ACC112 (cell line): ENCODE measurements at regions not wholly inside any gene's neighbourhood (a gene's known extent, or its start where the extent isn't known, plus 50 kb on each side); places are given as distances from the start of the nearest gene placed in this dataset.

Source experiments
- H2AFZ ChIP-seq: fragments of 200-600 bp; sonication (generic); one replicate; pipeline ENCODE4 v1.6.0; 2017; ENCODE audit warnings: antibody characterized with exemption, low read length; ENCODE audit not compliant: unreplicated experiment
- H3K27ac ChIP-seq: fragments of 200-600 bp; sonication (generic); 2 replicates; pipeline ENCODE4 v1.5.1; 2014; ENCODE audit warnings: low read depth, mild to moderate bottlenecking, antibody characterized with exemption, low read length, moderate library complexity
- H3K27me3 ChIP-seq: fragments of 200-600 bp; sonication (generic); 2 replicates; pipeline ENCODE4 v1.6.1; 2014; ENCODE audit warnings: mild to moderate bottlenecking, antibody characterized with exemption, low read length, moderate library complexity, mixed read lengths; ENCODE audit not compliant: insufficient read depth
- H3K36me3 ChIP-seq: fragments of 200-600 bp; sonication (generic); 2 replicates; pipeline ENCODE4 v1.6.1; 2016; ENCODE audit warnings: mild to moderate bottlenecking, antibody characterized with exemption, low read length, moderate library complexity, mixed read lengths; ENCODE audit not compliant: insufficient read depth
- H3K4me1 ChIP-seq: fragments of 200-600 bp; sonication (generic); one replicate; pipeline ENCODE4 v1.6.1; 2016; ENCODE audit warnings: low read length, mixed read lengths; ENCODE audit not compliant: insufficient read depth, unreplicated experiment, control insufficient read depth
- H3K4me3 ChIP-seq: fragments of 200-600 bp; sonication (generic); 2 replicates; pipeline ENCODE4 v1.5.1; 2014; ENCODE audit warnings: mild to moderate bottlenecking, low read depth, low read length
- H3K79me2 ChIP-seq: fragments of 200-600 bp; sonication (generic); one replicate; pipeline ENCODE4 v1.6.0; 2016; ENCODE audit warnings: low read length; ENCODE audit not compliant: control insufficient read depth, unreplicated experiment, insufficient read depth

- H3K79me2 ChIP-seq, result no peaks in the 10 kb centered on the region
Observed at GRCh38 chr18:28581521-28582071, 404.7 kb upstream of the CDH2 start.

DNA sequence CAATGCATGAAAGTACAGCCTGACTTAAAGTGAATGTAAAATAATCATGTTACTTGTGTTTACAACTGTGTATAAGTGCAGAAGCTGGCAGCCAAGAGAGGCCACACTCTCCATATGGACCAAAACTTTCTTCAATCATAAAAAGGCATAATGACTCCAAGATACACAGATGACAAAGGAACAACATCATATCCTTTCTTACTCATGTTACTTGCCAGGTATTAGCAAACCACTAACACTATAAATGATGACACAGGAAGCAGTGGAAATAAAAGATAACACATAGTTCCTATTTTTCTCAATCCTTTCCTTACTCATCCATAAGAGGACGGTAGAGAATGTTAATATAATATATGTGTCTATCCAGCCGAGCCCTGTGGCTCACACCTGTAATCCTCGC, 400.0 kb upstream of the CDH2 start:
- Histone ChIP-seq H3K79me2 (no peaks in the 10 kb centered on the region), H3K36me3 (no peaks in the 10 kb centered on the region), H3K27ac (no peak overlapping the region), H3K4me3 (no peak overlapping the region), H3K27me3 (no peaks in the 10 kb centered on the region), H2AFZ (no peak overlapping the region), H3K4me1 (no peaks in the 10 kb centered on the region)

More at GRCh38 chr18:28581521-28582071, 404.7 kb upstream of the CDH2 start:
- Histone ChIP-seq H3K4me3 (no peak overlapping the region), H3K27me3 (no peaks in the 10 kb centered on the region), H3K27ac (no peak overlapping the region), H2AFZ (no peak overlapping the region), H3K36me3 (no peaks in the 10 kb centered on the region), H3K4me1 (peaks cover 9% of the 10 kb centered on the region)

DNA sequence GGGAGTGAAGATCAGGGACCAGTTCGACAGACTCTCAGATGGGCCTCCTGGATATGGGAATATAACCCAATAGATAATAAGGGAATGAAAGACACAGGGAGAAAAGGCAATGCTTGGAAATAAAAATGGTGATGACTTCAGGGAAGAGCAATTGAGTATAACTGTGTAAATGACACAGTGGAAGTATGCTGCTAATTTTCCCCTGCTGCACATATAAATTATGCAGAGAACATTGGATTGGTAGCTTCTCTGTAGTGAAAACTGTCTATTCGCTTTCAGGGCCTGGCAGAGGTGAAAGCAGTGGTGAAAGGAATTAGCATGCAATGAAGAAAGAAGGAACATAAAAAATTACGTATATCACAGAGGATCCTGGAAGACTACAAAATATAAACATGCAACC, 398.2 kb upstream of the CDH2 start:
- Histone ChIP-seq H3K27me3 (no peaks in the 10 kb centered on the region), H2AFZ (no peak overlapping the region), H3K79me2 (no peaks in the 10 kb centered on the region), H3K36me3 (no peaks in the 10 kb centered on the region), H3K4me1 (no peaks in the 10 kb centered on the region), H3K4me3 (no peak overlapping the region), H3K27ac (no peak overlapping the region)

DNA sequence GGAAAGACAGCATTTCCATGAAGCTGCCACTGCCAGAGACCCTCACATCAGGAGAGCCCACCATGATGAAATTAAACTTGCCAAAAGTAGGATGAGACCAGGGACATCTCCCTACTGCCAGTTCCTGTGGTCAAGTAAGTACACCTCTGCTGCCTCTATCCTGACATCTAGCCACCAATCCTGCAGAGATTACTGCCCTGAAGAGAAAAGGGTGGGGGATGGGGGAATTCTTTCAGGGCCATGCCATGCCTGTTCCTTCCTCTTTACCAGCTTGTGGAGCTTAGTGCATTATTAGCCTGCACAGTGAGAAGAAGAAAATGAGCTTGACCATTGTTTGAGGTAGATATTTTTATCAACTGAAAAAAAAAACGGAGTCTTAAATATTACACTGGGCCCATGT, 397.2 kb upstream of the CDH2 start:
- H2AFZ ChIP-seq, result no peak overlapping the region
- H3K4me3 ChIP-seq, result no peak overlapping the region
- H3K27me3 ChIP-seq, result no peaks in the 10 kb centered on the region
- no peaks in the 10 kb centered on the region for H3K36me3 ChIP-seq
- no peaks in the 10 kb centered on the region for H3K79me2 ChIP-seq
- H3K4me1 ChIP-seq, result no peaks in the 10 kb centered on the region
- no peak overlapping the region for H3K27ac ChIP-seq

DNA sequence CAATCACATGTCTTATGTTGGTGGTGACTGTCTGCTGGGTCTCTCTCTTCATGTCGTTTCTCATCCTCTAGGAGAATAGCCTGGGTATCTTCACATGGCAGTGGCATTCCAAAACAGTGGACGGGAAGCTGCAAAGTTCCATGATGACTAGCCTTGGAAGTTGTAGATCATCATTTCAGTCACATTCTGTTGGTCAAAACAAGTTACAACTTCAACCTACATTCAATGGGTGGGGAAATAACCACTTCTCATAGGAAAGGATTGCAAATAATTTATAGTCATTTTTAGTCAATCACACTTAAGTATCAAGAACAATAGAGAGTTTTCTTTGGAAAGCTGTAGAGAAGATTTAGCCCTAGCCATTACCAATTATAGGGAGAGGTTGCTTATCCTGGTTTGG, 395.0 kb upstream of the CDH2 start:
- no peaks in the 10 kb centered on the region for H3K36me3 ChIP-seq
- H3K27ac ChIP-seq, result no peak overlapping the region
- H3K79me2 ChIP-seq, result no peaks in the 10 kb centered on the region
- no peaks in the 10 kb centered on the region for H3K27me3 ChIP-seq
- H3K4me3 ChIP-seq, result no peak overlapping the region
- H3K4me1 ChIP-seq, result no peaks in the 10 kb centered on the region
- H2AFZ ChIP-seq, result no peak overlapping the region

DNA sequence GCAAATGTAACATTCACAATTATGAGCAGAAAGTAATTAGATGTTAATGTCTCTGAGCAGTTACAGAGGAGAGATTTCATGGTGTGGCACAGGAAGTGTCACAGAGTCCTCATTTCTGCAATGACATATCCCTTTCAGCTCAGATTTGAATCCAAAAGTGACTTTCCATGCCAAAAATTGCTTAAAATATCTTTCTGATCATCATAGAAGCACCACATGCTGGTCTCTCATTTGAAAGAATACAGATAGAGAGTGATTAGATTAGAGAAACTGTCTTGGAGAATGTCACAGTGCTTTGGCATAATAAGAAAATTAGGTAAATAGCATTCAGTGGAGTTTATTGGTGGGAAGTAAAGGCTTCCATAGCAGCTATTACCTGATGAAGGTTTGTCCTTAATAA, 383.4 kb upstream of the CDH2 start:
- Histone ChIP-seq H3K4me3 (no peak overlapping the region), H2AFZ (no peak overlapping the region), H3K36me3 (no peaks in the 10 kb centered on the region), H3K27me3 (no peaks in the 10 kb centered on the region), H3K27ac (no peak overlapping the region), H3K4me1 (no peaks in the 10 kb centered on the region), H3K79me2 (no peaks in the 10 kb centered on the region)

GRCh38 chr18:28559511-28559910, 382.6 kb upstream of the CDH2 start:
- no peak overlapping the region for H3K4me3 ChIP-seq

GRCh38 chr18:28541934-28542333, 365.0 kb upstream of the CDH2 start:
- H3K4me1 ChIP-seq, result peaks cover 6% of the 10 kb centered on the region
- H3K27me3 ChIP-seq, result no peaks in the 10 kb centered on the region
- H3K27ac ChIP-seq, result no peak overlapping the region
- no peaks in the 10 kb centered on the region for H3K79me2 ChIP-seq
- H3K36me3 ChIP-seq, result no peaks in the 10 kb centered on the region
- H3K4me3 ChIP-seq, result peak overlapping the region; percentile 21; the same call in 1 of the 2 replicates
- H2AFZ ChIP-seq, result peak overlapping the region; percentile 66

More at GRCh38 chr18:28559511-28559910, 382.6 kb upstream of the CDH2 start:
- Histone ChIP-seq H3K4me1 (no peaks in the 10 kb centered on the region), H2AFZ (no peak overlapping the region), H3K27ac (no peak overlapping the region), H3K27me3 (no peaks in the 10 kb centered on the region), H3K36me3 (no peaks in the 10 kb centered on the region; the same call in 1 of the 2 replicates), H3K79me2 (no peaks in the 10 kb centered on the region)

DNA sequence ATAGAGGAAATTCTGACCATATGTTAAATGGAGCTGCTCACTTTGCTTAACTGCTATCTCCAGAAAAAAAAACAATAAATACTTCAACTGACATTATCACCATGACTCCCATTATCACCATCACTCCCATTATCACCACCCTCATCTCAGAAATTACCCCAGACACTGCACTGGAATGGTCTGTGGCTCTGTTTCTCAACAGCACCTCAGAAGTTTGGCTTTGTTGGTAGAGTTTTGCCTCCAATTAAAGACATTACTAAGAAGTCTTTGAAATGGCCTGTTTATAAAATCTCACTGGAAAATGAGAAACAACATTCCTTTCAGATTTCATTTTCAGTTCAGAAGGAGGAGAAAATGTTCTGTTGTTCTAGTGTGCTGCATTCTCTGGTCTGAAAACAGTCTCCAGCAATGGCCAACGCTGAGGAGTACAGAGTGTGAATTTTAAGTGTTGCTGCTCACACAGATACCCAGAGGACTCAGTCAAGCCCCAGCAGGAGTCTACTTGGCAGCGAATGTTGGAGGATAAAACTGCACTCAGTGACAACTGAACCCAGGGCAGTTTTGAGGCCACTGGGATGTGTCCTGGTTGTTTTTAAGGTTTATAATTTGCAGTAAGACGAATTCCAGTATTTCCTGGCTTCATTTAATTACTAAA, 364.5 kb upstream of the CDH2 start:
- Histone ChIP-seq H3K36me3 (no peaks in the 10 kb centered on the region), H3K27me3 (no peaks in the 10 kb centered on the region), H2AFZ (peak overlapping the region; percentile 66), H3K27ac (no peak overlapping the region), H3K4me3 (peak overlapping the region; percentile 21; the same call in 1 of the 2 replicates), H3K79me2 (no peaks in the 10 kb centered on the region), H3K4me1 (peaks cover 6% of the 10 kb centered on the region)

DNA sequence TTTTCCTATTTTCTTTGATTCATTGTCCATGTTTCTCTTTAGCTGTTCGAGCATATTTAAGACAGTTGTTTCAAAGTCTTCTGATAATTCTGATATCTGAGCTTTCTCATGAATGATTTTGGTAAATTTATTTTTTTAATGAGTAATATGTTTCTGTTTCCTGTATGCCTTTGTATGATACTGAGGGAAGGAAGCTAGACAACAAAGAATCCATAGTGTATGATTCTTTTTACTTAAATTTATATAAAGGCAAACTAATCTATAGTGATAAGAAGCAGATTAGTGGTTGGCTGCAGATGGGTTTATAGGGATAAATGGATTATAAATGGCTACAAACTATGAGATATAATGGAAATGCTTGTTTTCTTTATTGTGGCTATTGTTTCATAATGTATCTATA, 352.7 kb upstream of the CDH2 start:
- Histone ChIP-seq H2AFZ (peak overlapping the region; percentile 21), H3K27ac (no peak overlapping the region), H3K36me3 (no peaks in the 10 kb centered on the region), H3K4me1 (no peaks in the 10 kb centered on the region), H3K4me3 (no peak overlapping the region), H3K27me3 (no peaks in the 10 kb centered on the region), H3K79me2 (no peaks in the 10 kb centered on the region)

GRCh38 chr18:28526196-28526595, 349.3 kb upstream of the CDH2 start:
- H3K4me1 ChIP-seq, result no peaks in the 10 kb centered on the region
- no peaks in the 10 kb centered on the region for H3K36me3 ChIP-seq
- H3K27ac ChIP-seq, result no peak overlapping the region
- H3K27me3 ChIP-seq, result no peaks in the 10 kb centered on the region
- H3K4me3 ChIP-seq, result no peak overlapping the region
- H2AFZ ChIP-seq, result no peak overlapping the region
- H3K79me2 ChIP-seq, result no peaks in the 10 kb centered on the region
